Peyer's patch (tissue), 4 donors: ENCODE measurements at regions not wholly inside any gene's neighbourhood (a gene's known extent, or its start where the extent isn't known, plus 50 kb on each side); places are given as distances from the start of the nearest gene placed in this dataset.

Experiments used
- POLR2A ChIP-seq, 2 donors: fragments of 450-650 bp; IDR thresholded peaks; one replicate each; pipeline ENCODE4 v1.5.1; 2017; ENCODE audit warnings: antibody characterized with exemption in 2 of 2, mild to moderate bottlenecking in 2 of 2, moderate library complexity in 2 of 2
- TF ChIP-seq, protein P1 (sequence below), 6 experiments: fragments of 450-650 bp in 4 of 6; fragments of 200-600 bp in 2 of 6; sonication (generic) in 1 of 6; IDR thresholded peaks; one replicate each; pipeline ENCODE4 v1.5.1; 2017 to 2019; ENCODE audit warnings: antibody characterized with exemption in 6 of 6, mild to moderate bottlenecking in 3 of 6, moderate library complexity in 1 of 6

DNA sequence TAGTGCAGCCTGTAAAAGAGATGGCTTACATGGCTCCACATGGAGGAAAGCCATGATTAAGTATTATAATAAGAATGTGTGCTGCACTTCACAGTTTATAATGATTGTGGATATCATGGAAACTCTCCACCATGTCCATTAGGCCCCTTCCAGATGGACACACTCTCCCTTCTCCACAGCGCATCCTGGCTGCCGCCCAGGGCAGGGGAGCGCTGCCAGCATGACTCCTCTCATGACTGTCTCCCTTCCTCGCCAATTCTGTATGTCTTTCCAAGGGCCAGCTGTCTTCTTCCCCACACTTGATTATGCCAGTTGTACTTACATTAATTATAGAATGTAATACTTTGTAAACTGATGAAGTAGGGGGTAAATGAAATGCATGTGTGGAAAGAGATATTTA lies 259.3 kb upstream of the TMEM72 start:
- TF ChIP-seq POLR2A (IDR thresholded peaks at IDR 0.05) = no peak
- TF ChIP-seq, protein P1, sequence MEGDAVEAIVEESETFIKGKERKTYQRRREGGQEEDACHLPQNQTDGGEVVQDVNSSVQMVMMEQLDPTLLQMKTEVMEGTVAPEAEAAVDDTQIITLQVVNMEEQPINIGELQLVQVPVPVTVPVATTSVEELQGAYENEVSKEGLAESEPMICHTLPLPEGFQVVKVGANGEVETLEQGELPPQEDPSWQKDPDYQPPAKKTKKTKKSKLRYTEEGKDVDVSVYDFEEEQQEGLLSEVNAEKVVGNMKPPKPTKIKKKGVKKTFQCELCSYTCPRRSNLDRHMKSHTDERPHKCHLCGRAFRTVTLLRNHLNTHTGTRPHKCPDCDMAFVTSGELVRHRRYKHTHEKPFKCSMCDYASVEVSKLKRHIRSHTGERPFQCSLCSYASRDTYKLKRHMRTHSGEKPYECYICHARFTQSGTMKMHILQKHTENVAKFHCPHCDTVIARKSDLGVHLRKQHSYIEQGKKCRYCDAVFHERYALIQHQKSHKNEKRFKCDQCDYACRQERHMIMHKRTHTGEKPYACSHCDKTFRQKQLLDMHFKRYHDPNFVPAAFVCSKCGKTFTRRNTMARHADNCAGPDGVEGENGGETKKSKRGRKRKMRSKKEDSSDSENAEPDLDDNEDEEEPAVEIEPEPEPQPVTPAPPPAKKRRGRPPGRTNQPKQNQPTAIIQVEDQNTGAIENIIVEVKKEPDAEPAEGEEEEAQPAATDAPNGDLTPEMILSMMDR (IDR thresholded peaks at IDR 0.05) = no peak
